ENCODE measurements at regions not wholly inside any gene's neighbourhood (a gene's known extent, or its start where the extent isn't known, plus 50 kb on each side); places are given as distances from the start of the nearest gene placed in this dataset.

- no peaks in the 10 kb centered on the region for H3K36me3 Mint-ChIP-seq (ENCODE audit: low read depth)
- no peak for DNase-seq
- peaks cover 3% of the 10 kb centered on the region for H3K27me3 Mint-ChIP-seq
- intact Hi-C loops (cut with micrococcal nuclease): no loop called here
- H3K4me1 Mint-ChIP-seq: peaks cover 12% of the 10 kb centered on the region
- peaks cover 14% of the 10 kb centered on the region for H3K9me3 Mint-ChIP-seq
- no peak overlapping the region for H3K27ac Mint-ChIP-seq
- no peak overlapping the region for H3K4me3 Mint-ChIP-seq
Measured at GRCh38 chr2:215684448-215685237, 248.8 kb upstream of the FN1 start.

- peaks cover 12% of the 10 kb centered on the region for H3K4me1 Mint-ChIP-seq
- DNase-seq: no peak
- intact Hi-C loops (cut with micrococcal nuclease): no loop called here
- H3K27ac Mint-ChIP-seq: no peak overlapping the region
- H3K9me3 Mint-ChIP-seq: peaks cover 14% of the 10 kb centered on the region
- peaks cover 4% of the 10 kb centered on the region for H3K27me3 Mint-ChIP-seq
- H3K4me3 Mint-ChIP-seq: no peak overlapping the region
- H3K36me3 Mint-ChIP-seq (ENCODE audit: low read depth): no peaks in the 10 kb centered on the region
Measured at GRCh38 chr2:215683295-215683694, 247.4 kb upstream of the FN1 start.

GRCh38 chr2:215681799-215682596 is 246.1 kb upstream of the FN1 start:
- Mint-ChIP-seq H3K27me3 (peaks cover 4% of the 10 kb centered on the region), H3K27ac (no peak overlapping the region), H3K36me3 (ENCODE audit: low read depth) (no peaks in the 10 kb centered on the region), H3K4me1 (peaks cover 14% of the 10 kb centered on the region), H3K4me3 (peak overlapping the region; percentile 44), H3K9me3 (peaks cover 14% of the 10 kb centered on the region)
- no peak for DNase-seq
- intact Hi-C loops (cut with micrococcal nuclease): no loop called here

- intact Hi-C loops (cut with micrococcal nuclease): no loop called here
- Mint-ChIP-seq H3K4me1 (peaks cover 14% of the 10 kb centered on the region), H3K27me3 (peaks cover 4% of the 10 kb centered on the region), H3K36me3 (ENCODE audit: low read depth) (no peaks in the 10 kb centered on the region), H3K27ac (peak overlapping the region; percentile 74), H3K4me3 (peak overlapping the region; percentile 43), H3K9me3 (peaks cover 14% of the 10 kb centered on the region)
- DNase-seq: peak; percentile 77
Measured at GRCh38 chr2:215680605-215681598, 245.0 kb upstream of the FN1 start.

GRCh38 chr2:215678094-215678493 is 242.2 kb upstream of the FN1 start:
- Mint-ChIP-seq H3K27me3 (peaks cover 2% of the 10 kb centered on the region), H3K36me3 (ENCODE audit: low read depth) (no peaks in the 10 kb centered on the region), H3K27ac (no peak overlapping the region), H3K9me3 (peaks cover 5% of the 10 kb centered on the region), H3K4me1 (peaks cover 14% of the 10 kb centered on the region), H3K4me3 (no peak overlapping the region)
- DNase-seq: no peak
- intact Hi-C loops (cut with micrococcal nuclease): no loop called here

- Mint-ChIP-seq H3K27ac (no peak overlapping the region), H3K27me3 (peaks cover 5% of the 10 kb centered on the region), H3K4me3 (no peak overlapping the region), H3K4me1 (peaks cover 14% of the 10 kb centered on the region), H3K36me3 (ENCODE audit: low read depth) (no peaks in the 10 kb centered on the region), H3K9me3 (peaks cover 5% of the 10 kb centered on the region)
- intact Hi-C loops (cut with micrococcal nuclease): no loop called here
- DNase-seq: no peak
Measured at GRCh38 chr2:215677481-215677880, 241.6 kb upstream of the FN1 start.

- H3K4me1 Mint-ChIP-seq: peaks cover 1% of the 10 kb centered on the region
- no peaks in the 10 kb centered on the region for H3K36me3 Mint-ChIP-seq (ENCODE audit: low read depth)
- no peaks in the 10 kb centered on the region for H3K9me3 Mint-ChIP-seq
- H3K27ac Mint-ChIP-seq: no peak overlapping the region
- peaks cover 9% of the 10 kb centered on the region for H3K27me3 Mint-ChIP-seq
- DNase-seq: no peak
- intact Hi-C loops (cut with micrococcal nuclease): no loop called here
- H3K4me3 Mint-ChIP-seq: no peak overlapping the region
Measured at GRCh38 chr2:215672406-215672805, 236.5 kb upstream of the FN1 start.

GRCh38 chr2:215671691-215672090 is 235.8 kb upstream of the FN1 start:
- Mint-ChIP-seq H3K27me3 (peaks cover 9% of the 10 kb centered on the region), H3K4me3 (no peak overlapping the region), H3K4me1 (no peaks in the 10 kb centered on the region), H3K27ac (no peak overlapping the region), H3K36me3 (ENCODE audit: low read depth) (no peaks in the 10 kb centered on the region), H3K9me3 (no peaks in the 10 kb centered on the region)
- intact Hi-C loops (cut with micrococcal nuclease): no loop called here
- DNase-seq: no peak

GRCh38 chr2:215671244-215671643 is 235.4 kb upstream of the FN1 start:
- no peaks in the 10 kb centered on the region for H3K4me1 Mint-ChIP-seq
- intact Hi-C loops (cut with micrococcal nuclease): no loop called here
- H3K4me3 Mint-ChIP-seq: no peak overlapping the region
- no peak overlapping the region for H3K27ac Mint-ChIP-seq
- no peak for DNase-seq
- H3K27me3 Mint-ChIP-seq: peaks cover 11% of the 10 kb centered on the region
- H3K9me3 Mint-ChIP-seq: no peaks in the 10 kb centered on the region
- H3K36me3 Mint-ChIP-seq (ENCODE audit: low read depth): no peaks in the 10 kb centered on the region

GRCh38 chr2:215670396-215670795 is 234.5 kb upstream of the FN1 start:
- H3K4me3 Mint-ChIP-seq: no peak overlapping the region
- DNase-seq: no peak

GRCh38 chr2:215668378-215668775 is 232.5 kb upstream of the FN1 start:
- no peaks in the 10 kb centered on the region for H3K9me3 Mint-ChIP-seq
- no peak overlapping the region for H3K4me3 Mint-ChIP-seq
- no peak overlapping the region for H3K27ac Mint-ChIP-seq
- H3K36me3 Mint-ChIP-seq (ENCODE audit: low read depth): no peaks in the 10 kb centered on the region
- peak; percentile 41 for DNase-seq
- intact Hi-C loops (cut with micrococcal nuclease): no loop called here
- peaks cover 11% of the 10 kb centered on the region for H3K27me3 Mint-ChIP-seq
- peaks cover 5% of the 10 kb centered on the region for H3K4me1 Mint-ChIP-seq

More at GRCh38 chr2:215670396-215670795, 234.5 kb upstream of the FN1 start:
- H3K27me3 Mint-ChIP-seq: peaks cover 11% of the 10 kb centered on the region
- H3K36me3 Mint-ChIP-seq (ENCODE audit: low read depth): no peaks in the 10 kb centered on the region
- intact Hi-C loops (cut with micrococcal nuclease): no loop called here
- no peaks in the 10 kb centered on the region for H3K4me1 Mint-ChIP-seq
- H3K27ac Mint-ChIP-seq: no peak overlapping the region
- H3K9me3 Mint-ChIP-seq: no peaks in the 10 kb centered on the region

GRCh38 chr2:215667585-215668377 is 231.9 kb upstream of the FN1 start:
- H3K9me3 Mint-ChIP-seq: no peaks in the 10 kb centered on the region

More at GRCh38 chr2:215667585-215668377, 231.9 kb upstream of the FN1 start:
- peak; percentile 11 for DNase-seq
- intact Hi-C loops (cut with micrococcal nuclease): no loop called here
- no peak overlapping the region for H3K27ac Mint-ChIP-seq
- H3K4me3 Mint-ChIP-seq: no peak overlapping the region
- no peaks in the 10 kb centered on the region for H3K36me3 Mint-ChIP-seq (ENCODE audit: low read depth)
- H3K4me1 Mint-ChIP-seq: peaks cover 5% of the 10 kb centered on the region
- H3K27me3 Mint-ChIP-seq: peaks cover 9% of the 10 kb centered on the region

Measured in activated CD4-positive, alpha-beta T cell treated with anti-CD3 and anti-CD28 coated beads, Interleukin-2, amount 10 ng/mL, durations not matched to agents 24 days and 14 days (primary cell).